ENCODE measurements at regions not wholly inside any gene's neighbourhood (a gene's known extent, or its start where the extent isn't known, plus 50 kb on each side); places are given as distances from the start of the nearest gene placed in this dataset.

GRCh38 chr11:134545521-134545920, 133.5 kb upstream of the B3GAT1 start:
- Mint-ChIP-seq H3K27ac (no peak overlapping the region), H3K4me3 (no peak overlapping the region), H3K4me1 (no peaks in the 10 kb centered on the region), H3K27me3 (peaks cover 26% of the 10 kb centered on the region), H3K36me3 (no peaks in the 10 kb centered on the region), H3K9me3 (peaks cover 4% of the 10 kb centered on the region)
- ATAC-seq (ENCODE audit: low read depth) (no peak), DNase-seq (no peak)
- POLR2A ChIA-PET, result no interaction called here

GRCh38 chr11:134544095-134544815, 132.2 kb upstream of the B3GAT1 start:
- no peak overlapping the region for H3K4me3 Mint-ChIP-seq
- DNase-seq (no peak), ATAC-seq (ENCODE audit: low read depth) (no peak)
- H3K9me3 Mint-ChIP-seq, result no peaks in the 10 kb centered on the region
- peaks cover 19% of the 10 kb centered on the region for H3K27me3 Mint-ChIP-seq
- POLR2A ChIA-PET, result no interaction called here
- H3K36me3 Mint-ChIP-seq, result no peaks in the 10 kb centered on the region
- no peak overlapping the region for H3K27ac Mint-ChIP-seq
- no peaks in the 10 kb centered on the region for H3K4me1 Mint-ChIP-seq

- DNase-seq, result no peak
- H3K4me3 Mint-ChIP-seq, result no peak overlapping the region
- ATAC-seq (ENCODE audit: low read depth), result no peak
- H3K36me3 Mint-ChIP-seq, result no peaks in the 10 kb centered on the region
- no peaks in the 10 kb centered on the region for H3K4me1 Mint-ChIP-seq
- POLR2A ChIA-PET, result no interaction called here
- H3K9me3 Mint-ChIP-seq, result no peaks in the 10 kb centered on the region
- no peak overlapping the region for H3K27ac Mint-ChIP-seq
- peaks cover 19% of the 10 kb centered on the region for H3K27me3 Mint-ChIP-seq
These were observed 131.6 kb upstream of the B3GAT1 start for GRCh38 chr11:134543645-134544044.

GRCh38 chr11:134543241-134543640, 131.2 kb upstream of the B3GAT1 start:
- H3K4me3 Mint-ChIP-seq, result no peak overlapping the region
- H3K36me3 Mint-ChIP-seq, result no peaks in the 10 kb centered on the region
- H3K4me1 Mint-ChIP-seq, result no peaks in the 10 kb centered on the region
- ATAC-seq (ENCODE audit: low read depth) (no peak), DNase-seq (peak; percentile 8)
- POLR2A ChIA-PET, result no interaction called here
- H3K27ac Mint-ChIP-seq, result no peak overlapping the region
- no peaks in the 10 kb centered on the region for H3K9me3 Mint-ChIP-seq
- peaks cover 17% of the 10 kb centered on the region for H3K27me3 Mint-ChIP-seq

- ATAC-seq (ENCODE audit: low read depth) (no peak), DNase-seq (peak; percentile 10)
- Mint-ChIP-seq H3K27me3 (peaks cover 16% of the 10 kb centered on the region), H3K9me3 (no peaks in the 10 kb centered on the region), H3K4me3 (no peak overlapping the region), H3K36me3 (no peaks in the 10 kb centered on the region), H3K27ac (no peak overlapping the region), H3K4me1 (no peaks in the 10 kb centered on the region)
- POLR2A ChIA-PET, result no interaction called here
These were observed 130.5 kb upstream of the B3GAT1 start for GRCh38 chr11:134542401-134543165.

- Mint-ChIP-seq H3K9me3 (no peaks in the 10 kb centered on the region), H3K36me3 (no peaks in the 10 kb centered on the region), H3K27me3 (peaks cover 14% of the 10 kb centered on the region), H3K4me3 (no peak overlapping the region), H3K27ac (no peak overlapping the region), H3K4me1 (peaks cover 2% of the 10 kb centered on the region)
- DNase-seq (no peak), ATAC-seq (ENCODE audit: low read depth) (no peak)
- POLR2A ChIA-PET, result no interaction called here
These were observed 129.9 kb upstream of the B3GAT1 start for GRCh38 chr11:134541951-134542350.

- POLR2A ChIA-PET, result no interaction called here
- Mint-ChIP-seq H3K27me3 (peaks cover 14% of the 10 kb centered on the region), H3K36me3 (no peaks in the 10 kb centered on the region), H3K9me3 (no peaks in the 10 kb centered on the region), H3K27ac (no peak overlapping the region), H3K4me3 (no peak overlapping the region), H3K4me1 (peaks cover 6% of the 10 kb centered on the region)
- ATAC-seq (ENCODE audit: low read depth), result no peak
- DNase-seq, result peak; percentile 14
These were observed 129.3 kb upstream of the B3GAT1 start for GRCh38 chr11:134541355-134541754.

- no peak overlapping the region for H3K27ac Mint-ChIP-seq
- no peaks in the 10 kb centered on the region for H3K9me3 Mint-ChIP-seq
- ATAC-seq (ENCODE audit: low read depth), result no peak
- H3K36me3 Mint-ChIP-seq, result no peaks in the 10 kb centered on the region
- POLR2A ChIA-PET, result no interaction called here
- no peak for DNase-seq
- H3K4me1 Mint-ChIP-seq, result peaks cover 6% of the 10 kb centered on the region
- no peak overlapping the region for H3K4me3 Mint-ChIP-seq
- peaks cover 23% of the 10 kb centered on the region for H3K27me3 Mint-ChIP-seq
These were observed 127.2 kb upstream of the B3GAT1 start for GRCh38 chr11:134539285-134539684.

- DNase-seq (peak; percentile 11), ATAC-seq (ENCODE audit: low read depth) (no peak)
- H3K4me1 Mint-ChIP-seq, result peaks cover 6% of the 10 kb centered on the region
- no peak overlapping the region for H3K27ac Mint-ChIP-seq
- POLR2A ChIA-PET, result no interaction called here
- no peaks in the 10 kb centered on the region for H3K9me3 Mint-ChIP-seq
- H3K4me3 Mint-ChIP-seq, result no peak overlapping the region
- H3K36me3 Mint-ChIP-seq, result no peaks in the 10 kb centered on the region
- H3K27me3 Mint-ChIP-seq, result peaks cover 23% of the 10 kb centered on the region
These were observed 126.7 kb upstream of the B3GAT1 start for GRCh38 chr11:134538742-134539141.

GRCh38 chr11:134537941-134538340, 125.9 kb upstream of the B3GAT1 start:
- DNase-seq (peak; percentile 9), ATAC-seq (ENCODE audit: low read depth) (no peak)
- peaks cover 23% of the 10 kb centered on the region for H3K27me3 Mint-ChIP-seq
- H3K27ac Mint-ChIP-seq, result no peak overlapping the region
- POLR2A ChIA-PET, result no interaction called here
- H3K4me3 Mint-ChIP-seq, result no peak overlapping the region
- H3K36me3 Mint-ChIP-seq, result no peaks in the 10 kb centered on the region
- peaks cover 6% of the 10 kb centered on the region for H3K4me1 Mint-ChIP-seq
- no peaks in the 10 kb centered on the region for H3K9me3 Mint-ChIP-seq

GRCh38 chr11:134537296-134537695, 125.3 kb upstream of the B3GAT1 start:
- no peak overlapping the region for H3K27ac Mint-ChIP-seq
- peaks cover 6% of the 10 kb centered on the region for H3K4me1 Mint-ChIP-seq
- H3K27me3 Mint-ChIP-seq, result peaks cover 23% of the 10 kb centered on the region
- peak; percentile 7 for DNase-seq
- no peaks in the 10 kb centered on the region for H3K36me3 Mint-ChIP-seq
- H3K9me3 Mint-ChIP-seq, result no peaks in the 10 kb centered on the region
- no peak overlapping the region for H3K4me3 Mint-ChIP-seq
- no peak for ATAC-seq (ENCODE audit: low read depth)
- POLR2A ChIA-PET, result no interaction called here

GRCh38 chr11:134536677-134537076, 124.6 kb upstream of the B3GAT1 start:
- no peaks in the 10 kb centered on the region for H3K36me3 Mint-ChIP-seq
- H3K27ac Mint-ChIP-seq, result no peak overlapping the region
- H3K4me1 Mint-ChIP-seq, result peaks cover 6% of the 10 kb centered on the region
- ATAC-seq (ENCODE audit: low read depth), result no peak
- H3K9me3 Mint-ChIP-seq, result no peaks in the 10 kb centered on the region
- POLR2A ChIA-PET, result no interaction called here
- H3K27me3 Mint-ChIP-seq, result peaks cover 23% of the 10 kb centered on the region
- DNase-seq, result peak; percentile 18
- H3K4me3 Mint-ChIP-seq, result no peak overlapping the region

GRCh38 chr11:134536219-134536618, 124.2 kb upstream of the B3GAT1 start:
- peaks cover 21% of the 10 kb centered on the region for H3K27me3 Mint-ChIP-seq
- H3K9me3 Mint-ChIP-seq, result no peaks in the 10 kb centered on the region
- H3K27ac Mint-ChIP-seq, result no peak overlapping the region
- no peak for ATAC-seq (ENCODE audit: low read depth)
- POLR2A ChIA-PET, result no interaction called here
- peaks cover 6% of the 10 kb centered on the region for H3K4me1 Mint-ChIP-seq
- DNase-seq, result peak; percentile 26
- H3K4me3 Mint-ChIP-seq, result no peak overlapping the region
- no peaks in the 10 kb centered on the region for H3K36me3 Mint-ChIP-seq

Measured in activated naive CD8-positive, alpha-beta T cell treated with anti-CD3 and anti-CD28 coated beads, Interleukin-2, amount 10 ng/mL, durations not matched to agents 7 days and 5 days (primary cell).